ENCODE measurements at regions not wholly inside any gene's neighbourhood (a gene's known extent, or its start where the extent isn't known, plus 50 kb on each side); places are given as distances from the start of the nearest gene placed in this dataset.

GRCh38 chr5:116361171-116361967, 213.3 kb downstream of the SEMA6A start:
- DNase-seq = peak; percentile 27

GRCh38 chr5:116360008-116360853, 214.4 kb downstream of the SEMA6A start:
- DNase-seq = peak; percentile 11

GRCh38 chr5:116359592-116359991, 215.0 kb downstream of the SEMA6A start:
- DNase-seq = no peak

- DNase-seq = no peak
These were observed 215.7 kb downstream of the SEMA6A start for GRCh38 chr5:116358911-116359418.

GRCh38 chr5:116358015-116358523, 216.6 kb downstream of the SEMA6A start:
- DNase-seq = no peak

- no peak for DNase-seq
These were observed 218.6 kb downstream of the SEMA6A start for GRCh38 chr5:116355819-116356601.

- DNase-seq = no peak
These were observed 219.9 kb downstream of the SEMA6A start for GRCh38 chr5:116354699-116355098.

GRCh38 chr5:116347657-116348056, 227.0 kb downstream of the SEMA6A start:
- no peak for DNase-seq

- DNase-seq = no peak
These were observed 230.7 kb downstream of the SEMA6A start for GRCh38 chr5:116343961-116344360.

Measured in fibroblast of skin of right quadriceps (primary cell).